Skin epidermis (tissue), 12 donors: ENCODE measurements at regions not wholly inside any gene's neighbourhood (a gene's known extent, or its start where the extent isn't known, plus 50 kb on each side); places are given as distances from the start of the nearest gene placed in this dataset.

Experiments
- H3K27ac ChIP-seq, 21 experiments: fragments of 200-600 bp; sonication (generic) in 11 of 21; one replicate each; pipeline ENCODE4 v1.5.0; 2020; ENCODE audit warnings: mild to moderate bottlenecking in 3 of 21, inconsistent platforms in 2 of 21, moderate library complexity in 2 of 21
- H3K4me3 ChIP-seq, 7 experiments: fragments of 200-600 bp; sonication (generic) in 2 of 7; one replicate each; pipeline ENCODE4 v1.5.0; 2020; ENCODE audit warnings: inconsistent platforms in 2 of 7, mild to moderate bottlenecking in 2 of 7, moderate library complexity in 1 of 7

- H3K4me3 ChIP-seq, result no peak overlapping the region
- H3K27ac ChIP-seq, result no peak overlapping the region
Measured at GRCh38 chr1:218667781-218668516, 322.8 kb downstream of the TGFB2 start.

GRCh38 chr1:218669431-218669830, 324.3 kb downstream of the TGFB2 start:
- H3K27ac ChIP-seq, result no peak overlapping the region
- H3K4me3 ChIP-seq, result no peak overlapping the region

GRCh38 chr1:218670875-218671274, 325.7 kb downstream of the TGFB2 start:
- Histone ChIP-seq H3K27ac (no peak overlapping the region), H3K4me3 (no peak overlapping the region)

GRCh38 chr1:218671573-218671972, 326.4 kb downstream of the TGFB2 start:
- Histone ChIP-seq H3K4me3 (no peak overlapping the region), H3K27ac (no peak overlapping the region)

- H3K4me3 ChIP-seq, result no peak overlapping the region
- no peak overlapping the region for H3K27ac ChIP-seq
Measured at GRCh38 chr1:218673170-218673569, 328.0 kb downstream of the TGFB2 start.

GRCh38 chr1:218674280-218674773, 329.2 kb downstream of the TGFB2 start:
- H3K4me3 ChIP-seq, result no peak overlapping the region
- H3K27ac ChIP-seq, result peak overlapping the region in 3 of 21 experiments; percentile 1 to 39 (median 18)

GRCh38 chr1:218677026-218677425, 331.9 kb downstream of the TGFB2 start:
- H3K27ac ChIP-seq, result no peak overlapping the region
- H3K4me3 ChIP-seq, result no peak overlapping the region

- no peak overlapping the region for H3K27ac ChIP-seq
- H3K4me3 ChIP-seq, result no peak overlapping the region
Measured at GRCh38 chr1:218679391-218679790, 334.3 kb downstream of the TGFB2 start.

GRCh38 chr1:218679988-218680748, 335.0 kb downstream of the TGFB2 start:
- no peak overlapping the region for H3K27ac ChIP-seq
- H3K4me3 ChIP-seq, result no peak overlapping the region

- Histone ChIP-seq H3K4me3 (no peak overlapping the region), H3K27ac (no peak overlapping the region)
Measured at GRCh38 chr1:218683242-218683641, 338.1 kb downstream of the TGFB2 start.

- Histone ChIP-seq H3K27ac (no peak overlapping the region), H3K4me3 (no peak overlapping the region)
Measured at GRCh38 chr1:218686258-218686657, 341.1 kb downstream of the TGFB2 start.

- Histone ChIP-seq H3K4me3 (no peak overlapping the region), H3K27ac (no peak overlapping the region)
Measured at GRCh38 chr1:218686761-218687160, 341.6 kb downstream of the TGFB2 start.

- Histone ChIP-seq H3K4me3 (no peak overlapping the region), H3K27ac (no peak overlapping the region)
Measured at GRCh38 chr1:218692808-218693207, 347.7 kb downstream of the TGFB2 start.

GRCh38 chr1:218693599-218693998, 348.5 kb downstream of the TGFB2 start:
- Histone ChIP-seq H3K27ac (no peak overlapping the region), H3K4me3 (no peak overlapping the region)

- no peak overlapping the region for H3K27ac ChIP-seq
- no peak overlapping the region for H3K4me3 ChIP-seq
Measured at GRCh38 chr1:218694085-218694484, 348.9 kb downstream of the TGFB2 start.

GRCh38 chr1:218694636-218695035, 349.5 kb downstream of the TGFB2 start:
- H3K27ac ChIP-seq, result no peak overlapping the region
- no peak overlapping the region for H3K4me3 ChIP-seq

- no peak overlapping the region for H3K27ac ChIP-seq
- no peak overlapping the region for H3K4me3 ChIP-seq
Measured at GRCh38 chr1:218695525-218695924, 350.4 kb downstream of the TGFB2 start.

- H3K27ac ChIP-seq, result peak overlapping the region in 1 of 21 experiments; percentile 47
- no peak overlapping the region for H3K4me3 ChIP-seq
Measured at GRCh38 chr1:218698141-218698540, 353.0 kb downstream of the TGFB2 start.

GRCh38 chr1:218699421-218699820, 354.3 kb downstream of the TGFB2 start:
- Histone ChIP-seq H3K27ac (no peak overlapping the region), H3K4me3 (no peak overlapping the region)

- Histone ChIP-seq H3K27ac (no peak overlapping the region), H3K4me3 (no peak overlapping the region)
Measured at GRCh38 chr1:218699865-218700264, 354.7 kb downstream of the TGFB2 start.

- Histone ChIP-seq H3K4me3 (no peak overlapping the region), H3K27ac (no peak overlapping the region)
Measured at GRCh38 chr1:218700666-218701065, 355.5 kb downstream of the TGFB2 start.
